Nephron (organoid): ENCODE measurements at regions not wholly inside any gene's neighbourhood (a gene's known extent, or its start where the extent isn't known, plus 50 kb on each side); places are given as distances from the start of the nearest gene placed in this dataset.

Source experiments
- H3K27ac Mint-ChIP-seq, 3 experiments: 2 replicates each; pipeline ENCODE4 v1.8.0; 2020; ENCODE audit warnings: mixed read lengths in 3 of 3, mild to moderate bottlenecking in 2 of 3, moderate library complexity in 1 of 3
- H3K27me3 Mint-ChIP-seq: 2 replicates; pipeline ENCODE4 v1.8.0; 2021; ENCODE audit warnings: low read depth, mild to moderate bottlenecking, moderate library complexity, mixed read lengths
- H3K36me3 Mint-ChIP-seq: 2 replicates; pipeline ENCODE4 v1.8.0; 2020; ENCODE audit warnings: low read depth, mixed read lengths
- H3K4me1 Mint-ChIP-seq: 2 replicates; pipeline ENCODE4 v1.8.0; 2020; ENCODE audit warnings: mixed read lengths
- H3K4me3 Mint-ChIP-seq, 3 experiments: 2 replicates each; pipeline ENCODE4 v1.8.0; 2020; ENCODE audit warnings: mild to moderate bottlenecking in 3 of 3, mixed read lengths in 3 of 3, moderate library complexity in 2 of 3
- H3K9me3 Mint-ChIP-seq: 2 replicates; pipeline ENCODE4 v1.8.0; 2020; ENCODE audit warnings: mixed read lengths
- TF ChIP-seq, protein P1 (sequence below), 3 experiments: fragments of 200-600 bp; sonication (generic); IDR thresholded peaks; one replicate each; pipeline ENCODE4 v1.5.0; 2021; ENCODE audit warnings: antibody characterized with exemption in 3 of 3; ENCODE audit not compliant: unreplicated experiment in 3 of 3

DNA sequence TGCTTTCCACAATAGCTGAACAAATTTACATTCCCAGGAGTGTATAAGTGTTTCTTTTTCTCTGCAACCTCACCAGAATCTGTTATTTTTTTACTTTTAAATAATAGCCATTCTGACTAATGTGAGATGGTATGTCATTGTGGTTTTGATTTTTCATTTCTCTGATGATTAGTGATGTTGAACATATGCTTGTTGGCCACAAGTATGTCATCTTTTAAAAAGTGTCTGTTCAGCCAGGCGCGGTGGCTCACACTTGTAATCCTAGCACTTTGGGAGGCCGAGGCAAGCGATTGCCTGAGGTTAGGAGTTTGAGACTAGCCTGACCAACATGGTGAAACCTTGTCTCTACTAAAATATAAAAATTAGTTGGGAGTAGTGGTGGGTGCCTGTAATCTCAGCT lies 619.3 kb downstream of the SI start:
- H3K4me1 Mint-ChIP-seq = peaks cover 12% of the 10 kb centered on the region
- H3K27me3 Mint-ChIP-seq = no peaks in the 10 kb centered on the region
- H3K36me3 Mint-ChIP-seq = no peaks in the 10 kb centered on the region
- no peaks in the 10 kb centered on the region for H3K9me3 Mint-ChIP-seq
- H3K27ac Mint-ChIP-seq = no peak overlapping the region
- no peak overlapping the region for H3K4me3 Mint-ChIP-seq
- TF ChIP-seq, protein P1, sequence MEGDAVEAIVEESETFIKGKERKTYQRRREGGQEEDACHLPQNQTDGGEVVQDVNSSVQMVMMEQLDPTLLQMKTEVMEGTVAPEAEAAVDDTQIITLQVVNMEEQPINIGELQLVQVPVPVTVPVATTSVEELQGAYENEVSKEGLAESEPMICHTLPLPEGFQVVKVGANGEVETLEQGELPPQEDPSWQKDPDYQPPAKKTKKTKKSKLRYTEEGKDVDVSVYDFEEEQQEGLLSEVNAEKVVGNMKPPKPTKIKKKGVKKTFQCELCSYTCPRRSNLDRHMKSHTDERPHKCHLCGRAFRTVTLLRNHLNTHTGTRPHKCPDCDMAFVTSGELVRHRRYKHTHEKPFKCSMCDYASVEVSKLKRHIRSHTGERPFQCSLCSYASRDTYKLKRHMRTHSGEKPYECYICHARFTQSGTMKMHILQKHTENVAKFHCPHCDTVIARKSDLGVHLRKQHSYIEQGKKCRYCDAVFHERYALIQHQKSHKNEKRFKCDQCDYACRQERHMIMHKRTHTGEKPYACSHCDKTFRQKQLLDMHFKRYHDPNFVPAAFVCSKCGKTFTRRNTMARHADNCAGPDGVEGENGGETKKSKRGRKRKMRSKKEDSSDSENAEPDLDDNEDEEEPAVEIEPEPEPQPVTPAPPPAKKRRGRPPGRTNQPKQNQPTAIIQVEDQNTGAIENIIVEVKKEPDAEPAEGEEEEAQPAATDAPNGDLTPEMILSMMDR (IDR thresholded peaks at IDR 0.05; ENCODE audit: unreplicated experiment in 3 of 3) = no peak

DNA sequence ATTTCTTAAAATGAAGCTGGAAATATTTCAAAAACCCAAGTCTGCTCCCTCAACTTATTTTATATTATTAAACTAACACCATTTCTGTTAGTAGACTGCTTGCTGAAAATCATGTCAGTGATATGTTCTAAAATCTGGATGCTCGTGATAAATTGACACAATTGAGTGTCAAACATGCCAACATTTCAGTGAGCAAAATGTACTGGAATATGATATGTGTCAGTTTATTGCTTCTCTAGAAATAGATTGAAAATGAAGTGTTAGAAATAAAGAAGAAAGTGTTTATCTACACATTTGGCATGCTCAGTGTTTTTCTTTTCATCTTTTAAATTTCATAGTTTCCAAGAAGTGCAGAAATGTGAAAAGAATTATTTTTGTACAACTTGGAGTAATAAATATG lies 624.6 kb downstream of the SI start:
- H3K4me3 Mint-ChIP-seq = no peak overlapping the region
- no peaks in the 10 kb centered on the region for H3K27me3 Mint-ChIP-seq
- no peaks in the 10 kb centered on the region for H3K4me1 Mint-ChIP-seq
- TF ChIP-seq, protein P1 (IDR thresholded peaks at IDR 0.05; ENCODE audit: unreplicated experiment in 3 of 3) = no peak
- no peak overlapping the region for H3K27ac Mint-ChIP-seq
- no peaks in the 10 kb centered on the region for H3K36me3 Mint-ChIP-seq
- H3K9me3 Mint-ChIP-seq = no peaks in the 10 kb centered on the region

GRCh38 chr3:164452707-164453106 lies 625.6 kb downstream of the SI start:
- TF ChIP-seq, protein P1 (IDR thresholded peaks at IDR 0.05; ENCODE audit: unreplicated experiment in 3 of 3) = no peak
- Mint-ChIP-seq H3K36me3 (no peaks in the 10 kb centered on the region), H3K4me3 (no peak overlapping the region), H3K27ac (no peak overlapping the region), H3K9me3 (peaks cover 3% of the 10 kb centered on the region), H3K27me3 (no peaks in the 10 kb centered on the region), H3K4me1 (no peaks in the 10 kb centered on the region)

DNA sequence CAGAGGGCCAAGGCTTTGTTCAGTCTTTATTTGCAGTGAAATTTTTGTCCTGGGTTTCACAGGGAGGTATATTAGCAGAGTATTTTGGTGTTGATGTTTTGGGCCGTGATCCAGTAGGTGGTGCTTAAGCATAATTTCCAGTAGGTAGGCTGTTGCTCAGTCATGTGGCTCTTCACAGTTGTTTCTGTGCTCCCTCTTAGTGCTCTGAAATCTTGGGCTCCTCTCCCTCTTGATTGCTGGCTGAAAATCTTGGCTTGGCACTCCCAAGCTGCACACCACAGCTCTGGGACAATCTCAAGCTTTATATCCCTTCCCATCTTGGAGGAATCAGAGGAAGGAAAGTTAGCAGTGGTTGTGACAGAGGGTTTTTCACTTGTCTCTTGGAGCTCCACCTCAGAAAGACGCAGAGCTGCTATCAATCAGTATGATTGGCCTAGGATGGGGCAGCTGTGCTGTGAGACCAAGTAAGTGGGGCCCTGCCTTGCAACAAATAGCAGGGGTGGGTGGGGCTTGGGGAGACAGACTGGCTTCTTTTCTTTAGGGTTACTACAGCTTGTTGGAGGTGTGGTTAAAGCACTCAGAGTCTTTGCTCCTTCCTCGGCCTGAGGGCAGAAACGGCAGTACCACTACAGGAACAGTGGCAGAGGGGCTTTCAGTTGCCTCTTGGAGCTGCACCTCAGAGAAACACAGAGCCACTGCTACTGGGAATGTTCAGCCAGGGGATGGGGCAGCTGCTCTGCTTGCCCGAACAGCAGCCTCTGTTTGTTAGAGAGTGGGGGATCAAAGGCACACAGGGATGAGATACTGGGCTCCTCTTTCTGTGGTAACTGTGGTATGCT lies 627.0 kb downstream of the SI start:
- TF ChIP-seq, protein P1 (IDR thresholded peaks at IDR 0.05; ENCODE audit: unreplicated experiment in 3 of 3) = no peak
- Mint-ChIP-seq H3K4me3 (no peak overlapping the region), H3K4me1 (no peaks in the 10 kb centered on the region), H3K9me3 (peaks cover 11% of the 10 kb centered on the region), H3K27me3 (no peaks in the 10 kb centered on the region), H3K27ac (no peak overlapping the region), H3K36me3 (no peaks in the 10 kb centered on the region)

GRCh38 chr3:164450276-164450905 lies 627.9 kb downstream of the SI start:
- Mint-ChIP-seq H3K27ac (no peak overlapping the region), H3K27me3 (no peaks in the 10 kb centered on the region), H3K36me3 (no peaks in the 10 kb centered on the region), H3K4me3 (no peak overlapping the region), H3K4me1 (no peaks in the 10 kb centered on the region), H3K9me3 (peaks cover 11% of the 10 kb centered on the region)
- TF ChIP-seq, protein P1 (IDR thresholded peaks at IDR 0.05; ENCODE audit: unreplicated experiment in 3 of 3) = no peak
